GM23248 (cell line): ENCODE measurements at regions not wholly inside any gene's neighbourhood (a gene's known extent, or its start where the extent isn't known, plus 50 kb on each side); places are given as distances from the start of the nearest gene placed in this dataset.

ENCODE experiments used
- EZH2 ChIP-seq: fragments of 200-600 bp; sonication (generic); IDR thresholded peaks from 2 replicates; pipeline ENCODE4 v1.6.1; 2018; ENCODE audit warnings: antibody characterized with exemption, mild to moderate bottlenecking; ENCODE audit not compliant: insufficient read depth, poor library complexity, severe bottlenecking
- EZH2phosphoT487 ChIP-seq: fragments of 200-600 bp; sonication (generic); IDR thresholded peaks from 2 replicates; pipeline ENCODE4 v1.6.1; 2018; ENCODE audit warnings: antibody characterized with exemption, moderate library complexity, mild to moderate bottlenecking, low read depth; ENCODE audit not compliant: insufficient read depth

DNA sequence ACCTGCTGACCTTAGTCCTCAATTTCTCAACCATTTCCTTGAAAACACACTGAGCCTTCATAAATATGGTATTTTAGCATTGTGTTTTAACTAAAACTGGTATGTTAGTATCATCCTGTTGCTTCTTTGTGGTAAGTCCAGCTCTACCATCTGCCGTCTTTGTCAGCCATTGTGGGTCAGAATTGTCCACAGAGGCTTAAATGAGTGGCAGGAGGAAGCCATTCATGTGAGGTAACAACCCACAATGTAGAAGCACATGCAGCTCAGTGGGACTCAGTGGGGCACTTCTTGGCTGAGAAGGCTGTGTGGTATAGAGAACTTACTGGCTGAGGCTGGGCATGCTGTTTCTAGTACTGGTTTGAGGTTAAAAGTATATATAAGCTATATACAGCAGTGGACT lies 149.2 kb upstream of the NR3C1 start:
- TF ChIP-seq EZH2phosphoT487 (no peak), EZH2 (no peak)
